Neural progenitor cell (in vitro differentiated cells): ENCODE measurements at regions not wholly inside any gene's neighbourhood (a gene's known extent, or its start where the extent isn't known, plus 50 kb on each side); places are given as distances from the start of the nearest gene placed in this dataset.

Source experiments
- CTCF ChIP-seq: fragments of 200-600 bp; sonication (generic); IDR thresholded peaks from 2 replicates; pipeline ENCODE4 v1.5.1; 2017; ENCODE audit warnings: antibody characterized with exemption, mild to moderate bottlenecking
- EZH2 ChIP-seq: fragments of 200-600 bp; sonication (generic); IDR thresholded peaks from 2 replicates; pipeline ENCODE4 v1.6.1; 2017; ENCODE audit warnings: antibody characterized with exemption, mild to moderate bottlenecking, moderate library complexity
- EZH2phosphoT487 ChIP-seq: fragments of 200-600 bp; sonication (generic); IDR thresholded peaks from 2 replicates; pipeline ENCODE4 v1.6.1; 2017; ENCODE audit warnings: antibody characterized with exemption

GRCh38 chr1:182147136-182147820, 85.8 kb upstream of the ZNF648 start:
- TF ChIP-seq CTCF: no peak
- no peak for TF ChIP-seq EZH2phosphoT487
- no peak for TF ChIP-seq EZH2
